HL-60 (cell line): ENCODE measurements at regions not wholly inside any gene's neighbourhood (a gene's known extent, or its start where the extent isn't known, plus 50 kb on each side); places are given as distances from the start of the nearest gene placed in this dataset.
A peak's percentile ranks its signal among the peaks of the same experiment; 100 is the strongest.

ENCODE experiments used
- DNase-seq, 2 experiments: peaks; one replicate each; pipeline ENCODE4 v3.0.0-alpha.2; 2010 to 2020; ENCODE audit warnings: low read depth in 1 of 2, low spot score in 1 of 2
- H3K27ac ChIP-seq: fragments of 250-450 bp; sonication (Bioruptor Pico); replicated peaks from 2 replicates; pipeline ENCODE4 v1.5.1; 2020; ENCODE audit warnings: mild to moderate bottlenecking, moderate library complexity
- H3K27me3 ChIP-seq: fragments of 250-450 bp; sonication (Bioruptor Pico); 2 replicates; pipeline ENCODE4 v1.5.1; 2021; ENCODE audit warnings: mild to moderate bottlenecking, moderate library complexity; ENCODE audit not compliant: insufficient read depth, poor library complexity, severe bottlenecking
- H3K4me3 ChIP-seq: replicated peaks from 2 replicates; pipeline ENCODE4 v1.5.1; 2011; ENCODE audit warnings: mild to moderate bottlenecking, control low read depth, low read length; ENCODE audit not compliant: insufficient read depth
- GABPA ChIP-seq: IDR thresholded peaks from 2 replicates; pipeline ENCODE4 v1.6.1; 2012; ENCODE audit warnings: low read depth
- POLR2AphosphoS5 ChIP-seq: IDR thresholded peaks from 2 replicates; pipeline ENCODE4 v1.6.1; 2012; ENCODE audit warnings: low read depth
- SPI1 ChIP-seq: IDR thresholded peaks from 2 replicates; pipeline ENCODE4 v1.6.1; 2012; ENCODE audit warnings: low read depth, mild to moderate bottlenecking, borderline replicate concordance
- TF ChIP-seq, protein P1 (sequence below): IDR thresholded peaks from one replicate; pipeline ENCODE4 v1.5.1; 2011; ENCODE audit warnings: low read length, control low read depth, inconsistent platforms; ENCODE audit not compliant: insufficient read depth
- TF ChIP-seq, protein P2 (sequence below): IDR thresholded peaks from 2 replicates; pipeline ENCODE4 v1.6.1; 2012; ENCODE audit warnings: low read depth; ENCODE audit not compliant: insufficient replicate concordance

DNA sequence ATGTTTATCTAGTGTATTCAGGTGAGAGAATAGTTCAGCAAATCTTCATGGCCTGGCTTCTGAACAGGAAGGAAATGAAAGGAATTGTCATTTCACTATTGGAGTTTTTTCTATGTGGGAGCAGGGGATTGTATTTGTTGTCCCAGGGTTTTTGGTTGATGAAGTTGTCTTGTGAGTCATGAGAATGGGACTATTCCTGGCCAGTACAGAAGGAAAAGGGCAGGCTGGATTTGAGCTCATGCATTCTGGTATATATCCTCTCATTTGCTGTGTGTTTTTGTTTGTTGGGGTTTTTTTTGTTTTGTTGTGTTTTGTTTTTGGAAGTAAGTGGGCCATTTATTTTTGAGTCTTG lies 101.2 kb upstream of the MKLN1 start:
- Histone ChIP-seq H3K27ac (no peak overlapping the region), H3K27me3 (no peaks in the 10 kb centered on the region), H3K4me3 (no peak overlapping the region)
- TF ChIP-seq GABPA (no peak), POLR2AphosphoS5 (no peak), SPI1 (no peak)
- TF ChIP-seq, protein P1, sequence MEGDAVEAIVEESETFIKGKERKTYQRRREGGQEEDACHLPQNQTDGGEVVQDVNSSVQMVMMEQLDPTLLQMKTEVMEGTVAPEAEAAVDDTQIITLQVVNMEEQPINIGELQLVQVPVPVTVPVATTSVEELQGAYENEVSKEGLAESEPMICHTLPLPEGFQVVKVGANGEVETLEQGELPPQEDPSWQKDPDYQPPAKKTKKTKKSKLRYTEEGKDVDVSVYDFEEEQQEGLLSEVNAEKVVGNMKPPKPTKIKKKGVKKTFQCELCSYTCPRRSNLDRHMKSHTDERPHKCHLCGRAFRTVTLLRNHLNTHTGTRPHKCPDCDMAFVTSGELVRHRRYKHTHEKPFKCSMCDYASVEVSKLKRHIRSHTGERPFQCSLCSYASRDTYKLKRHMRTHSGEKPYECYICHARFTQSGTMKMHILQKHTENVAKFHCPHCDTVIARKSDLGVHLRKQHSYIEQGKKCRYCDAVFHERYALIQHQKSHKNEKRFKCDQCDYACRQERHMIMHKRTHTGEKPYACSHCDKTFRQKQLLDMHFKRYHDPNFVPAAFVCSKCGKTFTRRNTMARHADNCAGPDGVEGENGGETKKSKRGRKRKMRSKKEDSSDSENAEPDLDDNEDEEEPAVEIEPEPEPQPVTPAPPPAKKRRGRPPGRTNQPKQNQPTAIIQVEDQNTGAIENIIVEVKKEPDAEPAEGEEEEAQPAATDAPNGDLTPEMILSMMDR, result no peak
- TF ChIP-seq, protein P2, sequence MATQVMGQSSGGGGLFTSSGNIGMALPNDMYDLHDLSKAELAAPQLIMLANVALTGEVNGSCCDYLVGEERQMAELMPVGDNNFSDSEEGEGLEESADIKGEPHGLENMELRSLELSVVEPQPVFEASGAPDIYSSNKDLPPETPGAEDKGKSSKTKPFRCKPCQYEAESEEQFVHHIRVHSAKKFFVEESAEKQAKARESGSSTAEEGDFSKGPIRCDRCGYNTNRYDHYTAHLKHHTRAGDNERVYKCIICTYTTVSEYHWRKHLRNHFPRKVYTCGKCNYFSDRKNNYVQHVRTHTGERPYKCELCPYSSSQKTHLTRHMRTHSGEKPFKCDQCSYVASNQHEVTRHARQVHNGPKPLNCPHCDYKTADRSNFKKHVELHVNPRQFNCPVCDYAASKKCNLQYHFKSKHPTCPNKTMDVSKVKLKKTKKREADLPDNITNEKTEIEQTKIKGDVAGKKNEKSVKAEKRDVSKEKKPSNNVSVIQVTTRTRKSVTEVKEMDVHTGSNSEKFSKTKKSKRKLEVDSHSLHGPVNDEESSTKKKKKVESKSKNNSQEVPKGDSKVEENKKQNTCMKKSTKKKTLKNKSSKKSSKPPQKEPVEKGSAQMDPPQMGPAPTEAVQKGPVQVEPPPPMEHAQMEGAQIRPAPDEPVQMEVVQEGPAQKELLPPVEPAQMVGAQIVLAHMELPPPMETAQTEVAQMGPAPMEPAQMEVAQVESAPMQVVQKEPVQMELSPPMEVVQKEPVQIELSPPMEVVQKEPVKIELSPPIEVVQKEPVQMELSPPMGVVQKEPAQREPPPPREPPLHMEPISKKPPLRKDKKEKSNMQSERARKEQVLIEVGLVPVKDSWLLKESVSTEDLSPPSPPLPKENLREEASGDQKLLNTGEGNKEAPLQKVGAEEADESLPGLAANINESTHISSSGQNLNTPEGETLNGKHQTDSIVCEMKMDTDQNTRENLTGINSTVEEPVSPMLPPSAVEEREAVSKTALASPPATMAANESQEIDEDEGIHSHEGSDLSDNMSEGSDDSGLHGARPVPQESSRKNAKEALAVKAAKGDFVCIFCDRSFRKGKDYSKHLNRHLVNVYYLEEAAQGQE, result no peak
- no peak for DNase-seq

DNA sequence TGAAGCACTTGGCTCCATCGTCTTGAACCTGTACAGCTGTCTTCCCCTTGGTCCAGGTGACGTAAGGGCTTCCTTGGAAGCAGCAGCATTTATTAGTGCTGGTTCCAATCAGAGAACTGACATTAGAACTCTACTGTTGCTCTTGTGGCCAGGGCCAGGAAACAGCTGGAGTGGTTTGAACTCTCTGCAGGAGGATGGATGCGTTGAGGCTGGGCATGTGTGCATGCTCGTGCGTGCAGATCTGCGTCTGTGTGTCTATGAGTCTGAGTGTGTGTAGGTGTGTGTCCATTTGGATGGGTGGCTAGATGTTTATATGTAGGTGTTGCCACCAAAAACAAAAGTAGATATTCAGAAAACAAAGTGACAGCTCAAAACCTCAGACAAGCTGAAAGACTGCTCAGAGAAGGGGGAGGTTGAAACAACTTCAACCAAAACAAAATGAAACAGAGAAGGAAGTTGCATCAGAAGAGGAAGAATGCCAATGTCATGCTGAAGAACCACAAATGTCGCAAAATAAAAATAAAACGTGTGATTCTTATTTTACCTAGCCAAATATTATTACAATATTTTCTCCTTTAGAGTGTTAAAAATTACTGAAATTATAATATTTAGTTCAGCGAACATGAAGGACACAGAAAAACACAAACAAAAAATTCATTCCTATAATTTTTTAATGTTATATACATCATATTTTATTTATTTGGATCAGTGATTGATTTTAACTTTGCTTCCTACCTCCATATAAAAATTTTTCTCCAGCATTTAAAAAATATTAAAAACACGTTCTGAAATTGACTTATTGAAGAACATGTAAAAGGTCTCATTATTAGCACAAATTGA lies 96.1 kb upstream of the MKLN1 start:
- Histone ChIP-seq H3K27me3 (no peaks in the 10 kb centered on the region), H3K4me3 (peak overlapping the region; percentile 23), H3K27ac (peak overlapping the region; percentile 63)
- TF ChIP-seq POLR2AphosphoS5 (peak; percentile 79), SPI1 (no peak)
- peak; percentile 57 to 78 for DNase-seq

DNA sequence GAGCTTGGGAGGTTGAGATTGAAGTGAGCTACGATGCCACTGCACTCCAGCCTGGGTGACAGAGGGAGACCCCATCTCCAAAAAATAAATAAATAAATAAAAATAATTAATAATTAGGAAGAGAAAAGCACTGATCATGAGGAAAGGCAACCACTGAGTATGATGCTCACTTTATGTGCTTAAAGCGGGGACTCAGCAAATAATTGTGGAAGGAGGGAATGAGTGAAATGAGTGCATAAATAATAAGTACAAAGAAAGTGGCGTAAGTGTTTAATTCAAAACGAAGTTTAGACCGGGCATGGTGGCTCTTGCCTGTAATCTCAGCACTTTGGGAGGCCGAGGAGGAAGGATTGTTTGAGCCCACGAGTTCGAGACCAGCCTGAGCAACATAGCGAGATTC lies 94.9 kb upstream of the MKLN1 start:
- DNase-seq, result no peak
- TF ChIP-seq SPI1 (no peak), POLR2AphosphoS5 (no peak), GABPA (no peak)
- TF ChIP-seq, protein P1, result no peak
- TF ChIP-seq, protein P2, result no peak
- no peak overlapping the region for H3K4me3 ChIP-seq
- no peak overlapping the region for H3K27ac ChIP-seq
- no peaks in the 10 kb centered on the region for H3K27me3 ChIP-seq

DNA sequence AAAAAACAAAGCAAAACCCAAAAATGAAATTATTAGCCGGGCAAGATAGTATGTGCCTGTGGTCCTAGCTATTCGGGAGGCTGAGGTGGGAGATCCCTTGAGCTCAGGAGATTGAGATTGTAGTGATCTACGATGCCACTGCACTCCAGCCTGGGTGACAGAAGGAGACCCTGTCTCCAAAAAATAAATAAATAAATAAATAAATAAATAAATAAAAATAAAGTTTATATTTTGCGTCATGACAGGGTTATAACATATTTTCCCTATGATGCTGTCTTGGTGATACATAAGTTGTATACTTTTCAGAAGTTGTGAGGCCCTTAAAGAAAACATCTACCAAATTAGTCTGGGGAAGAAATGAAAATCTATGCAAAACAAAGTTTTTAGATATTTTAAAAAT lies 94.5 kb upstream of the MKLN1 start:
- H3K27ac ChIP-seq, result no peak overlapping the region
- DNase-seq, result no peak
- TF ChIP-seq, protein P1, result no peak
- TF ChIP-seq GABPA (no peak), SPI1 (no peak), POLR2AphosphoS5 (no peak)
- TF ChIP-seq, protein P2, result no peak
- no peaks in the 10 kb centered on the region for H3K27me3 ChIP-seq
- H3K4me3 ChIP-seq, result no peak overlapping the region
